Urinary bladder (tissue), 3 donors: ENCODE measurements at regions not wholly inside any gene's neighbourhood (a gene's known extent, or its start where the extent isn't known, plus 50 kb on each side); places are given as distances from the start of the nearest gene placed in this dataset.
"Not testable (repeated sequence)": the region's sequence is repeated elsewhere in the genome, so short reads cannot be mapped to it uniquely, and the experiment has no call there.

Source experiments
- DNase-seq: peaks from one replicate; pipeline ENCODE4 v3.0.0-alpha.2; 2015; ENCODE audit errors: extremely low spot score
- H3K27ac ChIP-seq: one replicate; pipeline ENCODE4 v1.5.1; 2013; ENCODE audit warnings: low read depth, mild to moderate bottlenecking, moderate library complexity
- H3K36me3 ChIP-seq: one replicate; pipeline ENCODE4 v1.6.1; 2013; ENCODE audit warnings: mild to moderate bottlenecking, moderate library complexity; ENCODE audit not compliant: insufficient read depth
- H3K4me1 ChIP-seq: one replicate; pipeline ENCODE4 v1.6.1; 2013; ENCODE audit warnings: mild to moderate bottlenecking, moderate library complexity; ENCODE audit not compliant: insufficient read depth
- H3K4me3 ChIP-seq: one replicate; pipeline ENCODE4 v1.5.1; 2013; ENCODE audit warnings: low read depth, low read length
- WGBS: extraction: QIAGEN DNeasy Blood & Tissue Kit; methylation state at CpG from one replicate; pipeline ENCODE4 v1.1.7; 2013; 5-methylcytosine and 5-hydroxymethylcytosine counted together
- donor health status: healthy with polysubstance abuse.
- donor health status: healthy.

- WGBS, result 88% methylated on average over 1 of the region's 1 CpG
- Histone ChIP-seq H3K36me3 (no peaks in the 10 kb centered on the region), H3K4me1 (no peaks in the 10 kb centered on the region), H3K4me3 (no peak overlapping the region), H3K27ac (no peak overlapping the region)
- DNase-seq, result no peak
These were observed 82.0 kb upstream of the FAM241A start for GRCh38 chr4:112063260-112063659.

GRCh38 chr4:112069110-112069509 lies 76.1 kb upstream of the FAM241A start:
- H3K4me3 ChIP-seq, result no peak overlapping the region
- WGBS, result 90% methylated on average over 2 of the region's 2 CpGs
- no peaks in the 10 kb centered on the region for H3K4me1 ChIP-seq
- H3K36me3 ChIP-seq, result no peaks in the 10 kb centered on the region
- DNase-seq, result no peak
- no peak overlapping the region for H3K27ac ChIP-seq

- Histone ChIP-seq H3K4me3 (no peak overlapping the region), H3K36me3 (no peaks in the 10 kb centered on the region), H3K27ac (no peak overlapping the region), H3K4me1 (no peaks in the 10 kb centered on the region)
- no peak for DNase-seq
- 73% methylated on average over 6 of the region's 6 CpGs for whole genome bisulfite sequencing
These were observed 72.1 kb upstream of the FAM241A start for GRCh38 chr4:112073181-112073580.

- Histone ChIP-seq H3K4me3 (no peak overlapping the region), H3K36me3 (no peaks in the 10 kb centered on the region), H3K4me1 (no peaks in the 10 kb centered on the region), H3K27ac (no peak overlapping the region)
- no peak for DNase-seq
- WGBS, result 53% methylated on average over 4 of the region's 4 CpGs
These were observed 70.0 kb upstream of the FAM241A start for GRCh38 chr4:112075129-112075753.

GRCh38 chr4:112075906-112076305 lies 69.3 kb upstream of the FAM241A start:
- Histone ChIP-seq H3K4me1 (no peaks in the 10 kb centered on the region), H3K36me3 (no peaks in the 10 kb centered on the region), H3K4me3 (no peak overlapping the region), H3K27ac (no peak overlapping the region)
- no peak for DNase-seq
- WGBS, result 83% methylated on average over 3 of the region's 3 CpGs

- no peak overlapping the region for H3K4me3 ChIP-seq
- H3K4me1 ChIP-seq, result no peaks in the 10 kb centered on the region
- no peak overlapping the region for H3K27ac ChIP-seq
- H3K36me3 ChIP-seq, result no peaks in the 10 kb centered on the region
- 89% methylated on average over 6 of the region's 6 CpGs for WGBS
- no peak for DNase-seq
These were observed 68.2 kb upstream of the FAM241A start for GRCh38 chr4:112076919-112077608.

- 94% methylated on average over 8 of the region's 8 CpGs for WGBS
- H3K4me1 ChIP-seq, result no peaks in the 10 kb centered on the region
- no peaks in the 10 kb centered on the region for H3K36me3 ChIP-seq
- H3K27ac ChIP-seq, result no peak overlapping the region
- DNase-seq, result no peak
- no peak overlapping the region for H3K4me3 ChIP-seq
These were observed 67.5 kb upstream of the FAM241A start for GRCh38 chr4:112077743-112078142.

GRCh38 chr4:112082954-112083586 lies 62.2 kb upstream of the FAM241A start:
- Histone ChIP-seq H3K4me1 (no peaks in the 10 kb centered on the region), H3K36me3 (no peaks in the 10 kb centered on the region), H3K27ac (no peak overlapping the region), H3K4me3 (no peak overlapping the region)
- DNase-seq, result no peak
- WGBS, result 75% methylated on average over 2 of the region's 2 CpGs

GRCh38 chr4:112083587-112084347 lies 61.5 kb upstream of the FAM241A start:
- no peak for DNase-seq
- Histone ChIP-seq H3K4me1 (no peaks in the 10 kb centered on the region), H3K36me3 (no peaks in the 10 kb centered on the region), H3K27ac (no peak overlapping the region), H3K4me3 (no peak overlapping the region)
- 68% methylated on average over 3 of the region's 3 CpGs for WGBS

- no peak for DNase-seq
These were observed 59.9 kb upstream of the FAM241A start for GRCh38 chr4:112085156-112086035.

GRCh38 chr4:112086036-112086434 lies 59.2 kb upstream of the FAM241A start:
- no peak overlapping the region for H3K27ac ChIP-seq
- H3K4me1 ChIP-seq, result no peaks in the 10 kb centered on the region
- H3K36me3 ChIP-seq, result no peaks in the 10 kb centered on the region
- no peak for DNase-seq
- H3K4me3 ChIP-seq, result no peak overlapping the region

More at GRCh38 chr4:112085156-112086035, 59.9 kb upstream of the FAM241A start:
- Histone ChIP-seq H3K36me3 (no peaks in the 10 kb centered on the region), H3K4me1 (no peaks in the 10 kb centered on the region), H3K4me3 (no peak overlapping the region), H3K27ac (no peak overlapping the region)
- WGBS, result 73% methylated on average over 6 of the region's 6 CpGs

GRCh38 chr4:112086661-112087060 lies 58.6 kb upstream of the FAM241A start:
- H3K4me1 ChIP-seq, DNase-seq, H3K27ac ChIP-seq, H3K36me3 ChIP-seq, H3K4me3 ChIP-seq: not testable (repeated sequence)
- WGBS, result 83% methylated on average over 17 of the region's 17 CpGs

GRCh38 chr4:112092330-112092729 lies 52.9 kb upstream of the FAM241A start:
- H3K36me3 ChIP-seq, H3K4me1 ChIP-seq, DNase-seq, H3K4me3 ChIP-seq, H3K27ac ChIP-seq: not testable (repeated sequence)
- 93% methylated on average over 1 of the region's 2 CpGs for WGBS
